ENCODE measurements at regions not wholly inside any gene's neighbourhood (a gene's known extent, or its start where the extent isn't known, plus 50 kb on each side); places are given as distances from the start of the nearest gene placed in this dataset.
A peak's percentile ranks its signal among the peaks of the same experiment; 100 is the strongest.

GRCh38 chr17:77306790-77307478 is 166.2 kb downstream of the SEC14L1 start (continued):
- TF ChIP-seq ZBTB49 (CRISPR knock-in tag; IDR thresholded peaks at IDR 0.05; ENCODE audit: borderline replicate concordance) (no peak), TEAD2 (CRISPR knock-in tag; IDR thresholded peaks at IDR 0.05) (0 out of 2 replicates have a peak, but pooled peaks have one; percentile 32), CAMTA2 (CRISPR knock-in tag; IDR thresholded peaks at IDR 0.05; ENCODE audit: borderline replicate concordance) (no peak), BRD4 (CRISPR knock-in tag; IDR thresholded peaks at IDR 0.05) (peak; percentile 26; the same call in 1 of the 2 replicates), ZNF142 (CRISPR knock-in tag; IDR thresholded peaks at IDR 0.05) (no peak), ATF7-NPFF (CRISPR knock-in tag; IDR thresholded peaks at IDR 0.05; ENCODE audit: low read depth) (peak; percentile 55), ZNF362 (CRISPR knock-in tag; IDR thresholded peaks at IDR 0.05; ENCODE audit: borderline replicate concordance) (peak; percentile 54; the same call in 1 of the 2 replicates), ZC3H13 (CRISPR knock-in tag; IDR thresholded peaks at IDR 0.05) (no peak), CREB1 (IDR thresholded peaks at IDR 0.05) (no peak), CREB1 (CRISPR knock-in tag; IDR thresholded peaks at IDR 0.05) (peak; percentile 22; the same call in 1 of the 2 replicates), MYC (CRISPR knock-in tag; IDR thresholded peaks at IDR 0.05; ENCODE audit: borderline replicate concordance) (peak; percentile 95)
- TF ChIP-seq, protein P1, sequence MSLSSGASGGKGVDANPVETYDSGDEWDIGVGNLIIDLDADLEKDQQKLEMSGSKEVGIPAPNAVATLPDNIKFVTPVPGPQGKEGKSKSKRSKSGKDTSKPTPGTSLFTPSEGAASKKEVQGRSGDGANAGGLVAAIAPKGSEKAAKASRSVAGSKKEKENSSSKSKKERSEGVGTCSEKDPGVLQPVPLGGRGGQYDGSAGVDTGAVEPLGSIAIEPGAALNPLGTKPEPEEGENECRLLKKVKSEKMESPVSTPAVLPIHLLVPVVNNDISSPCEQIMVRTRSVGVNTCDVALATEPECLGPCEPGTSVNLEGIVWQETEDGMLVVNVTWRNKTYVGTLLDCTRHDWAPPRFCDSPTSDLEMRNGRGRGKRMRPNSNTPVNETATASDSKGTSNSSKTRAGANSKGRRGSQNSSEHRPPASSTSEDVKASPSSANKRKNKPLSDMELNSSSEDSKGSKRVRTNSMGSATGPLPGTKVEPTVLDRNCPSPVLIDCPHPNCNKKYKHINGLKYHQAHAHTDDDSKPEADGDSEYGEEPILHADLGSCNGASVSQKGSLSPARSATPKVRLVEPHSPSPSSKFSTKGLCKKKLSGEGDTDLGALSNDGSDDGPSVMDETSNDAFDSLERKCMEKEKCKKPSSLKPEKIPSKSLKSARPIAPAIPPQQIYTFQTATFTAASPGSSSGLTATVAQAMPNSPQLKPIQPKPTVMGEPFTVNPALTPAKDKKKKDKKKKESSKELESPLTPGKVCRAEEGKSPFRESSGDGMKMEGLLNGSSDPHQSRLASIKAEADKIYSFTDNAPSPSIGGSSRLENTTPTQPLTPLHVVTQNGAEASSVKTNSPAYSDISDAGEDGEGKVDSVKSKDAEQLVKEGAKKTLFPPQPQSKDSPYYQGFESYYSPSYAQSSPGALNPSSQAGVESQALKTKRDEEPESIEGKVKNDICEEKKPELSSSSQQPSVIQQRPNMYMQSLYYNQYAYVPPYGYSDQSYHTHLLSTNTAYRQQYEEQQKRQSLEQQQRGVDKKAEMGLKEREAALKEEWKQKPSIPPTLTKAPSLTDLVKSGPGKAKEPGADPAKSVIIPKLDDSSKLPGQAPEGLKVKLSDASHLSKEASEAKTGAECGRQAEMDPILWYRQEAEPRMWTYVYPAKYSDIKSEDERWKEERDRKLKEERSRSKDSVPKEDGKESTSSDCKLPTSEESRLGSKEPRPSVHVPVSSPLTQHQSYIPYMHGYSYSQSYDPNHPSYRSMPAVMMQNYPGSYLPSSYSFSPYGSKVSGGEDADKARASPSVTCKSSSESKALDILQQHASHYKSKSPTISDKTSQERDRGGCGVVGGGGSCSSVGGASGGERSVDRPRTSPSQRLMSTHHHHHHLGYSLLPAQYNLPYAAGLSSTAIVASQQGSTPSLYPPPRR (CRISPR knock-in tag; IDR thresholded peaks at IDR 0.05; ENCODE audit: borderline replicate concordance), result peak; percentile 93
- TF ChIP-seq, protein P2, sequence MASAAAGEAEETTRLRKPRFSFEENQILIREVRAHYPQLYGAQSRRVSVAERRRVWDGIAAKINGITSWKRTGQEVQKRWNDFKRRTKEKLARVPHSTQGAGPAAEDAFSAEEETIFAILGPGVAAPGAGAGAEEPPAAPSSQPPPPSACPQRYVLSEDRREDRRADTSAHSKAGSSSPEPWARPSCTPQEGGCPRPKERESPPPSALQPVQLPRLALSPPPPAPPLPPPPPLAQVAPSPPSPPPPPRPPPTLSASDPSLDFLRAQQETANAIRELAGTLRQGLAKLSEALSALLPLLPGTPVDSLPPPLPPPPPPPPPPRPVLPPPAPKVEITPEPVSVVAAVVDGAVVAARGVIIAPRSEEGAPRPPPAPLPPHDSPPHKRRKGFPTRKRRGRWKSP (CRISPR knock-in tag; IDR thresholded peaks at IDR 0.05), result peak; percentile 93

Measured in HepG2 (cell line).